ENCODE measurements at regions not wholly inside any gene's neighbourhood (a gene's known extent, or its start where the extent isn't known, plus 50 kb on each side); places are given as distances from the start of the nearest gene placed in this dataset.

- H3K36me3 ChIP-seq: no peaks in the 10 kb centered on the region
- H3K4me3 ChIP-seq: no peak overlapping the region
- no peaks in the 10 kb centered on the region for H3K27me3 ChIP-seq
- DNase-seq: no peak
- H3K9me3 ChIP-seq: no peaks in the 10 kb centered on the region
- intact Hi-C loops (cut with DNase I; ENCODE audit: low total_unique reads): no loop called here
- H3K27ac ChIP-seq: no peak overlapping the region
- TF ChIP-seq POLR2A (IDR thresholded peaks at IDR 0.05) (no peak), CTCF (IDR thresholded peaks at IDR 0.05) (no peak)
- peaks cover 0 to 6% of the 10 kb centered on the region in 2 donors for H3K4me1 ChIP-seq
Measured at GRCh38 chr3:72657666-72658065, 190.6 kb downstream of the SHQ1 start.

GRCh38 chr3:72655723-72656122, 192.5 kb downstream of the SHQ1 start:
- TF ChIP-seq CTCF (IDR thresholded peaks at IDR 0.05) (no peak), POLR2A (IDR thresholded peaks at IDR 0.05) (no peak)
- Histone ChIP-seq H3K9me3 (no peaks in the 10 kb centered on the region), H3K27ac (no peak overlapping the region), H3K36me3 (no peaks in the 10 kb centered on the region), H3K4me3 (no peak overlapping the region), H3K4me1 (peaks cover 0 to 6% of the 10 kb centered on the region in 2 donors), H3K27me3 (no peaks in the 10 kb centered on the region)
- DNase-seq: no peak
- intact Hi-C loops (cut with DNase I; ENCODE audit: low total_unique reads): no loop called here

GRCh38 chr3:72655131-72655551, 193.1 kb downstream of the SHQ1 start:
- Histone ChIP-seq H3K27ac (no peak overlapping the region), H3K27me3 (no peaks in the 10 kb centered on the region), H3K4me1 (peaks cover 0 to 6% of the 10 kb centered on the region in 2 donors), H3K9me3 (no peaks in the 10 kb centered on the region), H3K4me3 (no peak overlapping the region), H3K36me3 (no peaks in the 10 kb centered on the region)
- TF ChIP-seq POLR2A (IDR thresholded peaks at IDR 0.05): no peak
- TF ChIP-seq CTCF (IDR thresholded peaks at IDR 0.05): no peak
- DNase-seq: peak in 1 of 2 donors; percentile 18
- intact Hi-C loops (cut with DNase I; ENCODE audit: low total_unique reads): no loop called here

GRCh38 chr3:72652395-72652794, 195.8 kb downstream of the SHQ1 start:
- H3K27me3 ChIP-seq: no peaks in the 10 kb centered on the region
- H3K9me3 ChIP-seq: no peaks in the 10 kb centered on the region
- TF ChIP-seq POLR2A (IDR thresholded peaks at IDR 0.05) (no peak), CTCF (IDR thresholded peaks at IDR 0.05) (no peak)
- no peak overlapping the region for H3K27ac ChIP-seq
- no peak overlapping the region for H3K4me3 ChIP-seq
- H3K4me1 ChIP-seq: peaks cover 0 to 6% of the 10 kb centered on the region in 2 donors
- intact Hi-C loops (cut with DNase I; ENCODE audit: low total_unique reads): no loop called here
- DNase-seq: no peak
- H3K36me3 ChIP-seq: no peaks in the 10 kb centered on the region

GRCh38 chr3:72651498-72651897, 196.7 kb downstream of the SHQ1 start:
- DNase-seq: no peak
- no peak overlapping the region for H3K4me3 ChIP-seq
- H3K36me3 ChIP-seq: no peaks in the 10 kb centered on the region
- TF ChIP-seq CTCF (IDR thresholded peaks at IDR 0.05) (no peak), POLR2A (IDR thresholded peaks at IDR 0.05) (no peak)
- intact Hi-C loops (cut with DNase I; ENCODE audit: low total_unique reads): no loop called here
- no peaks in the 10 kb centered on the region for H3K9me3 ChIP-seq
- H3K4me1 ChIP-seq: peaks cover 0 to 6% of the 10 kb centered on the region in 2 donors
- no peaks in the 10 kb centered on the region for H3K27me3 ChIP-seq
- H3K27ac ChIP-seq: no peak overlapping the region
